ENCODE measurements at regions not wholly inside any gene's neighbourhood (a gene's known extent, or its start where the extent isn't known, plus 50 kb on each side); places are given as distances from the start of the nearest gene placed in this dataset.

- TF ChIP-seq RARB (CRISPR knock-in tag; IDR thresholded peaks at IDR 0.05) (no peak), ZNF8 (CRISPR knock-in tag; IDR thresholded peaks at IDR 0.05) (no peak), PATZ1 (CRISPR knock-in tag; IDR thresholded peaks at IDR 0.05; ENCODE audit: borderline replicate concordance) (no peak), ZC3H10 (CRISPR knock-in tag; IDR thresholded peaks at IDR 0.05) (no peak)
Measured at GRCh38 chr5:167614294-167615021, 677.0 kb upstream of the WWC1 start.

All from SK-N-SH treated with all-trans-retinoic acid at 6 μM for 48 hours (cell line).